ENCODE measurements at regions not wholly inside any gene's neighbourhood (a gene's known extent, or its start where the extent isn't known, plus 50 kb on each side); places are given as distances from the start of the nearest gene placed in this dataset.
A peak's percentile ranks its signal among the peaks of the same experiment; 100 is the strongest.
"Not testable (repeated sequence)": the region's sequence is repeated elsewhere in the genome, so short reads cannot be mapped to it uniquely, and the experiment has no call there.

- no peak for DNase-seq
Observed at GRCh38 chr21:27581168-27581567, 614.3 kb upstream of the ADAMTS5 start.

GRCh38 chr21:27580276-27580675, 613.4 kb upstream of the ADAMTS5 start:
- no peak for DNase-seq

DNA sequence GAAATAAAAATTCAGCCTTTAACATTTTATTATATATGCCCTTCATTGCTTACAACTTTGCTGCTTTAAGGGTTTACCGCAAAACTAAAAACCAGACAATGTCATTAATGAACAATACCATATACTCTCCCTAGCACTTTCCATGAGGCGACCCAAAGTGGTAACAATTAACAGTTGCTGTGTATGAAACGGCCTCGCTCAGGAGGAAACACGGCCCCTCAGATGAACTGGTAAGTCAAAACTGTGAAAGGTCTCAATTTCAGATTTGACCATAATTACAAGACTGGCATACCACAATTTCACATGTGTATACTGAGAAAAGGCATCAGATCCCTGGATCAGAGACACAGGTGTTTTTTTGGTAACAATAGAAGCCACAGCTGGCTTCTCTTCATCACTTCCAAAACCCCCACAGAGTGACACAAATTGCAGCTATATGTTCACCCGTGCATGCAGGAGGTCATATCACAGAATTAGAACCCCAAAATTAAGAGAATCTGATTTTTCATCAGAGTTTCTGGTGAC, 611.9 kb upstream of the ADAMTS5 start:
- DNase-seq, result no peak

DNA sequence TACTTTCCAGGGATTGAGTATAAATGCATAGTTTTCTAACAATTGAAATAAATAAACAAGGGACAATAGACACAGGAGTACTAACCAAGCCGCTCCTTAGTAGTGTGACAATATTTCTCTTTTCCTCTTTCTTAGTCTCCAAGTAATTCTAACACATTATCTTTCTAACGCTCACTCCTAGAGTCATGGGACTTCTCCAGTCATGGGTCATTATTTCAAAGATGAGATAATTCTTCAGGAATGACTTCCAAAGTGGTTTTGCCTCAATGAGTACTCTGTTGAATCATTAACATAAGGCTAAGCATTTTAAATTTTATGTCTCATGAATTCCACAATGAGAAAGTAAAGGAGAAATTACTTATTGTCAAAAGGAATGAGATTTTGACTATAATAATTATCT, 605.8 kb upstream of the ADAMTS5 start:
- DNase-seq, result no peak

DNA sequence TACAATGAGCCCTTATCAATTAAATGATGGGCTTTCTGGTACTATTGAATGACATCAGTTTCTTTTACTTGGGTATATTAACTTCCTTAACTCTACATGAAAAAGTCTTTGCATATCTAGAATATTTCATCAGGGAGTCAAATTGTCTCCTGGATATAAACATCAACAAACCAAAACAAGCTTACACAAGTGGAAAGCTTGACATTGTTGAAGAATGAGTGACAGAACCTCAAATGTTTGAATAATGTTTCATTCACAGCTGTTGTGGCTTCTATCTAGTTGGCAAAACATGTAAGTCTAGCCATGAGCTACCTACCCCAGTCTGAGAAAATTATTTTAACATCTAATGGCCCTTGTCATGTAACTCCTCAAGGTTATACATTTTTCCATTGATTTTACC, 604.8 kb upstream of the ADAMTS5 start:
- no peak for DNase-seq

GRCh38 chr21:27570306-27570868, 603.5 kb upstream of the ADAMTS5 start:
- no peak for DNase-seq

DNA sequence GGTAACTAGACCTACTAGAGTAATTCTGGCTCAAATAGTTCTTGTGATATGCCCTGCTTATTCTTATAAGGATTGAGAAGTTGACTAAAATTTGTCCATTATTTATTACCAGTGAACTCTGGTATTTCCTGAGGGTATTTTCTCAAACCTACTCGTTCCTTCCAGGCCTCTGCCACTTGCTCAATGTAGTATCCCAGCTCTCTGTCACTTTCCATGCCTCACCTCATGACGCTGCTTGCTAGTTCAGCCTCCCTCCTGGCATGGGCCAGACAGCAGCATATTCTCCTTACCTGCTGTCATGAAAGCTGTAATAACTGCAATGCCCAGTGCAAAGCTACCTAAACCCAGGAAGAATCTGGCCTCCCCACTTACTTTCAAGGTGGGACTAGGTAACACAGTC, 602.9 kb upstream of the ADAMTS5 start:
- DNase-seq, result no peak

DNA sequence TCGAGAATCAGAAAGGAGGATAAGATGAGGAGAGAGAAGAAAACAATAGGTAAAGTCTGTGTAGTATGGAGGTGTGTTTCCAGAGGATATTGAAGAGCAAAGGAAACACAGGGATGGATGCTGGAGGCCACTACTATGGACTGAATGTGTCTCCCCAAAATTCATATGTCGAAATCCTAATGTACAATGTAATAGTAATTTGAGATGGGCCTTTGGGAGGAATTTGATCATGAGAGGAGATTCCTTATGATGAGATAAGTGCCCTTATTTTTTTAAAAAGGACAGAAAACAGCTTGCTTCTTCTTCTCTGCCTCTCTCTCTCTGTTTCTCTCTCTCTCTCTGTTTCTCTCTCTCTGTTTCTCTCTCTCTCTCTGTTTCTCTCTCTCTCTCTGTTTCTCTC, 602.2 kb upstream of the ADAMTS5 start:
- no peak for DNase-seq

DNA sequence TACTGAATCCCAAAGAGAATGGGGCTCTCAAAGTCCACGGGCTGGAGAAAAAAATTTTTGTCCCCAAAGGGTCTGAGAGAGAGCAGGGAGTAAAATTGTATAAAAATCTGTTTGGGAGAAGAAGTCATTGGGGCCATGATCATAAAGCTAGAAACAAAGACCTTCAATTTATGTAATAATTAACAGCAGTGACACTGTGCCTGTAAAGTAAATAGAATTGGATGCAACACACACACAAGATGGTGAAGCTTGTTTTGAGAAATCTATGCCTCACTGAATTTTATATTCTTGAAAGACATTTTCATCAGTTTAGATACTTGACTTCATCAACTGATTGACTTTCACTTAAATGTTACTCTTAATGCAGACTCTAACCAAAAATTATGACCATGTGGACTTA, 600.5 kb upstream of the ADAMTS5 start:
- no peak for DNase-seq

- no peak for DNase-seq
Observed at GRCh38 chr21:27566521-27566920, 599.6 kb upstream of the ADAMTS5 start.

DNA sequence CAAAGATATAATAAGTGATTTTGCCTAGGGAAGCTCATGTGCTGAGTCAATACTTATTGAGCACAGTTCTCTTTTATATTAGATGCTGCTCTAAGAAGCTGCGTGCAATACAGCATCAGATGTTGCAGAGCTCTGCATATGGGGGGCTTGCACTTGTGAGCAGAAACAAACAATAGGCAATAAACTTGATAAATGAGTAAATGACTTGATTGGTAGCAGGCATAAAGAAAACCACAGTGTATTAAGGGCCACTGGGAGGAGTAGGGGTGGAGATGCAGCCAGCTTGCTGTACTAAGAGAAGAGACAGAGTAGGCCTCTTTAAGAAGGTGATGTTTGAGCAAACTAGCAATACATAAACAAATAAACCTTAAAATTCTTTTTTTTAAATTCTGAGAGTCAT, 598.5 kb upstream of the ADAMTS5 start:
- no peak for DNase-seq

GRCh38 chr21:27564684-27565301, 597.9 kb upstream of the ADAMTS5 start:
- peak in 1 of 2 experiments; percentile 1 for DNase-seq

GRCh38 chr21:27562303-27562702, 595.4 kb upstream of the ADAMTS5 start:
- DNase-seq, result no peak

DNA sequence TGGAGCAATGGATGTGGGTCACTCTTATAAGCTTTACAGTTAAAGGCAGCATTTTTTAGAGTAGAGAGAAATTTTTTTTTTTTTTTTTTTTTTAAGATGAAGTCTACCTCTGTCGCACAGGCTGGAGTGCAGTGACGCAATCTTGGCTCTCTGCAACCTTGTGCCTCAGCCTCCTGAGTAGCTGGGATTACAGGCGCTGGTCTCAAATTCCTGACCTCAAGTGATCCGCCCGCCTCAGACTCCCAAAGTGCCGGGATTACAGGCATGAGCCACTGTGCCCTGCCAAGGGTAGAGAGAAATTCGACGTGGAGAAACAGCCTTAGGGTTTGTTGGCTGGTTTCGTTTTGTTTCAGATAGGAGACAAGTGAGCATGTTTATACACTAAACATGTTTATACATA, 594.2 kb upstream of the ADAMTS5 start:
- no peak for DNase-seq

DNA sequence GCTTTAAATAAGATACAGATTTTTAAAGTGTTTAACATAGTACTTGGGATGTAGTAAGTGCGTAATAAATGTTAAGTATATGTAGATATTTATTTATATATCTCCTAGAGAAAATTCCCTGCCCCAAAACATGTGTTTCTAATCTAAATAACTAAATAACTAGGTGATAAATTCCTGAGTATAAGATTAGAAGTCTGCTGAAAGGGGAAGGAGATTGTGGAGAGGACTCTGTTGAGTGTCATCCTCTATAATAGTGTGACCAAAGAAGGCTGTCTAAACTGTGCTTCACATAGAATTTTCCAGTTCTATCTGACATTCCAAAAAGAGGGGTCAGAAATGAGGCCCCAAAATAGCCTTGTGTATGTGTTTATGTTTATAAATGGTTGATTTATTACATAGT, 590.5 kb upstream of the ADAMTS5 start:
- DNase-seq, result no peak

DNA sequence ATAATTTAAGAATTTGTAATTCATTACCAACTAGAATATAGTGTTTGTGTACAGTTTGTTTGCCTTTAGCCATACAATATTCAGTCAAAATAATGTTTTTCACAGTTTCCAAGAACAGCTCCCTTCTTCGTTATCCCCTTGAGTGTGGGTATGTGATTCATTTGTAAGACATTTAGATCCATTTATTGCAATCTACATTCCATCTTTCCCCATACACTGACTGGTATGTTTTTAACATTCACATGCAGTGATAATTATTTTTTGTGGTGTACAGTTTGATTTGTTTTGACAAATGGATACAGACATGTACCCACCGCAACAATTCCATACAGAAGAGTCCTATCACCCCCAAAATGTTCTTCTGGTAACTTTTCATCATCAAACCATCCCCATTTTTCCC, 589.1 kb upstream of the ADAMTS5 start:
- no peak for DNase-seq

DNA sequence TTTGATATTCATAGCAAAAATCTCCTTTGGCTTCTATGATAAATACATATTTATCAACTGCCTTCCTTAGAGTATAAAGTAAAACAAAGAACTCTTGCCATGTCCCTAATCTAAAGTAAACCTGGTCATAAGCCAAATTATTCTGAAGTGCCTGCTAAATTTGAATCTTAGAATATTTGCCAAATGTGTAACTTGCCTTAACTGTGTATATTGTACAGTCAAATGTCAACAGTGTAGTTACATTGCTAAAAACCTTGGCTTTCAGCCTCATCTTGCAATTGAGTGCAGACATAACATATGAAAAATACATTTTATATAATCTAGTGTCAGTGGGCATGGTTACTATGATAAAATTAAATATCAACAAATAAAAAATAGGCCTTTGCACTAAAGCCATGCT, 583.4 kb upstream of the ADAMTS5 start:
- DNase-seq, result no peak

DNA sequence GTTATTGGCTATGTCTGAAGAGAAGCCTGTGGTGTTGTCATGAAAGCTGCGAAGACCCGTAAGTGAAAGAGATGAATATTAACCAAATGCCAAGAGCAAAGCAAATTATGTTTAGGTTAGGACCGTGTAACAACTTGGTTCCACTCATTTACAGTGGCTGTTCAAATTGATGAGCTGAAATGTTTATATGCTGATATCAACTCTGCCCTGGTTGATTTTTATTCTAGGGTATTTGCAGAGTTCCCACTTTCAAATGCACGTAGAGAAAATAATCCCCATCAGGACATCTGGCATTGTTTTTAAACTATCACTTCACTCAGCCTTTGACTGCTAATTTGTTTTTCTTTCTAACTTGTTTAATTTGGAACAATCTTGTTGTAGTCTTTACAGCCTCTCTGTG, 581.6 kb upstream of the ADAMTS5 start:
- DNase-seq, result no peak

- DNase-seq, result no peak
Observed at GRCh38 chr21:27545754-27546349, 579.0 kb upstream of the ADAMTS5 start.

DNA sequence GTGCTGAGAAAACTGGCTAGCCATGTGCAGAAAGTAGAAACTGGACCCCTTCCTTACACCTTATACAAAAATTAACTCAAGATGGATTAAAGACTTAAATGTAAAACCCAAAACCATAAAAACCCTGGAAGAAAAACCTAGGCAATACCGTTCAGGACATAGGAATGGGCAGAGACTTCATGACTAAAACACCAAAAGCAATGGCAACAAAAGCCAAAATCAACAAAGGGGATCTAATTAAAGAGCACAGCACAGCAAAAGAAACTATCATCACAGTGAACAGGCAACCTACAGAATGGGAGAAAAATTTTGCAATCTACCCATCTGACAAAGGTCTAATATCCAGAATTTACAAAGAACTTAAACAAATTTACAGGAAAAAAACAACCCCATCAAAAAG, 575.2 kb upstream of the ADAMTS5 start:
- not testable (repeated sequence) for DNase-seq

GRCh38 chr21:27536319-27536718, 569.4 kb upstream of the ADAMTS5 start:
- DNase-seq, result no peak

GRCh38 chr21:27535188-27535587, 568.3 kb upstream of the ADAMTS5 start:
- DNase-seq, result no peak

DNA sequence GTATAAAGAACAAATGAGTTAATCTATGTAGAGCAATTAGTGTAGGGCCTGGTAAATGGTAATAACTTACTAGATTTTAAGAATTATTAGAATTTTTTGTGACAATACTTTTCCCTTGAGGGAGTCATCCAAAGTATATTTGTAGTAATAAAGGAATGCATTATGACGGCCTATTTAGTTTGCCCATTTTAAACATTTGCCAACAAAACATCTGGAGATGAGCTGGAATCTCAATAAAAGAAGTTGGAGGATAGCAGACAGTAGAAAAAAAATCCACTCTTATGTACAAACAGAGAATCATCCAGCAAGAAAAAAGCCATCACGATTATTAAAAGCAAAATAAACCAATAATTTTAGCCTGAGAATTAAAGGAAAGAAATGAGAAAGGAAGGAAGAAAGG, 567.3 kb upstream of the ADAMTS5 start:
- DNase-seq, result no peak

DNA sequence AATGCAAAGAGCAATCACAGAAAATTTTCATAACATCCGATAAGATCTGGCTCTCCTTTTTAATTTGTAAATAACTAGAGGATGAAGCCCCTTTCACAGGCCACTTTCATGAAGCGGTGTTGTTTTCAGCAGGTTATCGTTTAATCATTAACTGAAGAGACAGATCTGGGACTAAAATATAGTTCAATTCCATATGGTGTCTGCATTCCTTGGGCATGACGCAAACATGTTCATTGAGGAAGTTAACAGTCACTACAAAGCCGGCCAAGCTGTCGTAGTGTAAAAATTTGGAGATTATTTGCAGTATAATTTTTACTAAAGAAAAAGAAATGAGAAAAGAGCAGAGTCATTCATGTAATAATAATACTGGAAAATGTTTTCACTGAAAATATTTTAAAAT, 565.2 kb upstream of the ADAMTS5 start:
- DNase-seq, result no peak

GRCh38 chr21:27528697-27529096, 561.8 kb upstream of the ADAMTS5 start:
- no peak for DNase-seq
